GM18502 (cell line): ENCODE measurements at regions not wholly inside any gene's neighbourhood (a gene's known extent, or its start where the extent isn't known, plus 50 kb on each side); places are given as distances from the start of the nearest gene placed in this dataset.
"Not testable (repeated sequence)": the region's sequence is repeated elsewhere in the genome, so short reads cannot be mapped to it uniquely, and the experiment has no call there.

Experiments
- ATAC-seq: cut with Tn5 transposase; IDR thresholded peaks from one replicate; pipeline ENCODE4 v1.9.1; 2021; ENCODE audit warnings: mild to moderate bottlenecking; ENCODE audit not compliant: unreplicated experiment, poor library complexity

- no peak for ATAC-seq
Measured at GRCh38 chr2:53087874-53088461, 679.6 kb upstream of the CHAC2 start.

GRCh38 chr2:53087262-53087873 is 680.2 kb upstream of the CHAC2 start:
- ATAC-seq: no peak

GRCh38 chr2:53077413-53077812 is 690.2 kb upstream of the CHAC2 start:
- no peak for ATAC-seq

GRCh38 chr2:53075760-53076159 is 691.8 kb upstream of the CHAC2 start:
- no peak for ATAC-seq

GRCh38 chr2:53067533-53067932 is 700.1 kb upstream of the CHAC2 start:
- ATAC-seq: no peak

- ATAC-seq: no peak
Measured at GRCh38 chr2:53067056-53067455, 700.5 kb upstream of the CHAC2 start.

GRCh38 chr2:53064154-53064553 is 703.5 kb upstream of the CHAC2 start:
- no peak for ATAC-seq

GRCh38 chr2:53058526-53058925 is 709.1 kb upstream of the CHAC2 start:
- no peak for ATAC-seq

- no peak for ATAC-seq
Measured at GRCh38 chr2:53053937-53054336, 713.7 kb upstream of the CHAC2 start.

- ATAC-seq: no peak
Measured at GRCh38 chr2:53051157-53051556, 716.4 kb upstream of the CHAC2 start.

GRCh38 chr2:53040536-53041229 is 726.9 kb upstream of the CHAC2 start:
- no peak for ATAC-seq

GRCh38 chr2:53036196-53036595 is 731.4 kb upstream of the CHAC2 start:
- ATAC-seq: no peak

GRCh38 chr2:53035153-53035552 is 732.5 kb upstream of the CHAC2 start:
- ATAC-seq: no peak

GRCh38 chr2:53033411-53033810 is 734.2 kb upstream of the CHAC2 start:
- no peak for ATAC-seq

- ATAC-seq: no peak
Measured at GRCh38 chr2:53028746-53029423, 738.7 kb upstream of the CHAC2 start.

GRCh38 chr2:53028225-53028624 is 739.4 kb upstream of the CHAC2 start:
- no peak for ATAC-seq

GRCh38 chr2:53022248-53022647 is 745.4 kb upstream of the CHAC2 start:
- not testable (repeated sequence) for ATAC-seq

- no peak for ATAC-seq
Measured at GRCh38 chr2:53021828-53022227, 745.8 kb upstream of the CHAC2 start.

GRCh38 chr2:53021292-53021691 is 746.3 kb upstream of the CHAC2 start:
- ATAC-seq: no peak

GRCh38 chr2:53018825-53019425 is 748.7 kb upstream of the CHAC2 start:
- ATAC-seq: no peak

- ATAC-seq: no peak
Measured at GRCh38 chr2:53006980-53007379, 760.6 kb upstream of the CHAC2 start.
